Activated CD4-positive, alpha-beta T cell treated with anti-CD3 and anti-CD28 coated beads, Interleukin-2, amount 10 ng/mL, durations not matched to agents 24 days and 14 days (primary cell): ENCODE measurements at regions not wholly inside any gene's neighbourhood (a gene's known extent, or its start where the extent isn't known, plus 50 kb on each side); places are given as distances from the start of the nearest gene placed in this dataset.

Source experiments
- DNase-seq: peaks from one replicate; pipeline ENCODE4 v3.0.0; 2022
- H3K27ac Mint-ChIP-seq: one replicate; pipeline ENCODE4 v1.8.0; 2022; ENCODE audit warnings: mild to moderate bottlenecking, mixed read lengths
- H3K27me3 Mint-ChIP-seq: one replicate; pipeline ENCODE4 v1.8.0; 2022; ENCODE audit warnings: mixed read lengths
- H3K36me3 Mint-ChIP-seq: one replicate; pipeline ENCODE4 v1.8.0; 2022; ENCODE audit warnings: low read depth, mild to moderate bottlenecking, mixed read lengths
- H3K4me1 Mint-ChIP-seq: one replicate; pipeline ENCODE4 v1.8.0; 2021; ENCODE audit warnings: mixed read lengths
- H3K4me3 Mint-ChIP-seq: one replicate; pipeline ENCODE4 v1.8.0; 2022; ENCODE audit warnings: mild to moderate bottlenecking, moderate library complexity, mixed read lengths
- H3K9me3 Mint-ChIP-seq: one replicate; pipeline ENCODE4 v1.8.0; 2021; ENCODE audit warnings: mixed read lengths
- intact Hi-C: fragments of 100-400 bp; cut with micrococcal nuclease; formaldehyde crosslinking; loops from one replicate; pipeline ENCODE4 v1.15.1; 2023

GRCh38 chr3:59659755-59660154 lies 609.9 kb upstream of the CFAP20DC start:
- Mint-ChIP-seq H3K27me3 (peaks cover 2% of the 10 kb centered on the region), H3K4me3 (no peak overlapping the region), H3K4me1 (no peaks in the 10 kb centered on the region), H3K9me3 (peaks cover 20% of the 10 kb centered on the region), H3K36me3 (no peaks in the 10 kb centered on the region), H3K27ac (no peak overlapping the region)
- no peak for DNase-seq
- intact Hi-C loops, result no loop called here

DNA sequence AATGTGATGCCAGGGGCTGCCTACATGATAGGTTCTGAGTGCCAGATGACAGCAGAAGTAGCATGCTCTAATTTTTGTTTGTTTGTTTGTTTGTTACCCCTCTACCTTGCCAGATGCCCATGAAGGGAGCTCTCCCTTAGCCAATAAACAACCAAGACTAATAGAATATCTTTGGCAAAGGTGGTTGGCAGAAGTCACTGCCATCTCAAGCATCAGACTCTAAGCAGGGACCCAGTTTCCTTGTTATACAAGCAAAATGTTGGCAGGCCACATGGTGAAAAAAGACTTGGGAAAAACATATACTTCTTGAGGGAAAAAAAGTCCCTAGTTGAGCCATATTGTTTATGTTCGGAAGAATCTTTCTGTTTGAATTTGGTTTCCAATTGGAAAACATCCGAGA lies 609.0 kb upstream of the CFAP20DC start:
- no peaks in the 10 kb centered on the region for H3K4me1 Mint-ChIP-seq
- peaks cover 2% of the 10 kb centered on the region for H3K27me3 Mint-ChIP-seq
- no peak for DNase-seq
- intact Hi-C loops, result no loop called here
- H3K9me3 Mint-ChIP-seq, result peaks cover 13% of the 10 kb centered on the region
- H3K27ac Mint-ChIP-seq, result no peak overlapping the region
- no peaks in the 10 kb centered on the region for H3K36me3 Mint-ChIP-seq
- H3K4me3 Mint-ChIP-seq, result no peak overlapping the region

GRCh38 chr3:59658274-59658673 lies 608.4 kb upstream of the CFAP20DC start:
- H3K27me3 Mint-ChIP-seq, result peaks cover 2% of the 10 kb centered on the region
- no peaks in the 10 kb centered on the region for H3K4me1 Mint-ChIP-seq
- no peak overlapping the region for H3K27ac Mint-ChIP-seq
- intact Hi-C loops, result no loop called here
- H3K36me3 Mint-ChIP-seq, result no peaks in the 10 kb centered on the region
- no peak for DNase-seq
- no peak overlapping the region for H3K4me3 Mint-ChIP-seq
- peaks cover 15% of the 10 kb centered on the region for H3K9me3 Mint-ChIP-seq

DNA sequence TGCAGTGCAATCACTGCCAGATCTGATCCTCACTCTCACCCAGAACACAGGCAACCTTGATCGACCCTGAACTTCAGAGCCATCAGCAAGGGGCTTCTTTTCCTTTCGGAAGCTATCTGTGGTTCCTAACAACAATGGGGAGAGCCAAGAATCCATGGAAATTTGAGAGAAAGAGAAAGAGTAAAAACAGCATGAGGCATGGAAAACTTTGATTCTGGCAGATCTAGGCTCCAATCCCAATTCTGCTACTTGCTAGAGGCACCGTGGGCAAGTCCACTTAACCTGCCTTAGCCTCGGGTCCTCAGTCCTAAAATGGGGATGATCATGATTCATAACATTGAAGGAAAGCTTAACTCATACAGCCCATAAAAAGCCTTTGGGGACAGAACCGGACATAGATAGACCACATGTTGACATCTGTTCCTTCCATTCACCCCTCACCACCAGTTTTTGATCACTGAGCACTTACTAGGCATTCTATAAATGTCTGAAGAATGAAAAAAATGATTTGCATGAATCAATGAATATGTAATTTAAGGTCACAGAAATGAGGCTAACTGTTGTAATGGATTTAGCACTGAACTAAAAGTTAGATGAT lies 605.7 kb upstream of the CFAP20DC start:
- no peak for DNase-seq
- intact Hi-C loops, result no loop called here
- Mint-ChIP-seq H3K4me3 (no peak overlapping the region), H3K4me1 (no peaks in the 10 kb centered on the region), H3K36me3 (peaks cover 1% of the 10 kb centered on the region), H3K27me3 (peaks cover 2% of the 10 kb centered on the region), H3K27ac (no peak overlapping the region), H3K9me3 (peaks cover 20% of the 10 kb centered on the region)

DNA sequence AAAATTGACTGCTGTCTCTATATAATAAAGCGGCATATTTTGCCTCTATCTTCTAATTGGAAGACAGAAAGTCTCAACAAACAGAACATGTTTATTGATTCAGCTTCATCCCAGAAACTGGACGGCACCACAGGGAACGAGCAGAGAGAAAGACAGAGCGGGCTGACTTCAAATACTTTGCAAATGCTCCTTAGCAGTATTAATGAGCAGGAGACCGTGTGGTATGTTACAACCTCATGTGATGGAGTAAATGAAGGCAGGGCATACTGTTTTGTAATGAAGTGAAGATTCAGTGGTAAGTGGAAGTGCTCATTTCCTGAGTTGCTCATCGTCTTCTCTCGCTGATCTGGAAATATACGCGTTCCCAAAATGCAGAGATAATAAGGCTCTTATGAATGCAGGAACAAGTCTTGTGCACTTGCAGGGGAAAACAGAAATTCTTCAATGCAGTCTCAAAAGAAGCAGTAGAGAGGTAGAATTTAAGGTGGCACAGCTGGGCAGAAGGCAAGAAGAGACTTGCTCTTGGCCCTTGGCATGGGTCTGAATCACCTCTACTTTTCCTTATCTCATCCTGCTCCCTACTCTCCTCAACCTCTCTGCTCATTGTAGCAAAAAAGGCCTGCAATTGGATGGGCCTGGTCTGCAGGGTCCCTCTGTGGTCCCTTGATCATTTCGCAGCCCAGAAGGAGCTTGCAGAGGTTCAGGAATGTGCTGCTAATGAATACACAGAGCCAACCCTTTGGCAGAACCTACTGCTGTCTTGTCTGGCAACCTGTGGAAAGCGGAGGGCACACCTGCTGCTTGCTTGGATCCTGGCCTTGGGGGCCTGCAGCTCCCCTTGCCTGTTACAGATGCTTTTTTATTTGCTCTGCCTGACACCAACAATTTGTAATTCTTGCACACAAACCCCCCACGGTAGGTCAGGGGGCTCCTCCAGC lies 604.9 kb upstream of the CFAP20DC start:
- peaks cover 2% of the 10 kb centered on the region for H3K36me3 Mint-ChIP-seq
- intact Hi-C loops, result no loop called here
- DNase-seq, result no peak
- H3K9me3 Mint-ChIP-seq, result peaks cover 20% of the 10 kb centered on the region
- no peak overlapping the region for H3K4me3 Mint-ChIP-seq
- H3K27ac Mint-ChIP-seq, result no peak overlapping the region
- no peaks in the 10 kb centered on the region for H3K27me3 Mint-ChIP-seq
- no peaks in the 10 kb centered on the region for H3K4me1 Mint-ChIP-seq

DNA sequence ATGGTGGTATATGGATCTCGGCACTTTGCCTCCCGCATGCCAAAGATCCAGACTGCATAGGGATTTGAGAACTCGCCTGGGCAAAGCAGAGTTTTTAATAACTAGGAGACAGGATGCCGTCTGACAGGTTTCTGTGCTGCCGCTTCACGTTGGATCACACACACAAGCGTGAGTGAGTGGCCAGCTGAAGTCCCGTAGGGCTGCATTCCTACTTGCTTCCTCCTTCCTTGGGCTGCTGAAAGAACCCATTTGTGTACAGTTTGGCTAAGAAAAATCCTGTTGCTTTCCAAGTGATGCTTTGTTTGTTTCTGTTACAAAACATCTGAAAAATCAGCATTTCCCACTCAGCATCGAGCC lies 604.3 kb upstream of the CFAP20DC start:
- H3K4me3 Mint-ChIP-seq, result no peak overlapping the region
- H3K27me3 Mint-ChIP-seq, result no peaks in the 10 kb centered on the region
- peaks cover 24% of the 10 kb centered on the region for H3K9me3 Mint-ChIP-seq
- DNase-seq, result no peak
- H3K27ac Mint-ChIP-seq, result no peak overlapping the region
- no peaks in the 10 kb centered on the region for H3K4me1 Mint-ChIP-seq
- peaks cover 2% of the 10 kb centered on the region for H3K36me3 Mint-ChIP-seq
- intact Hi-C loops, result no loop called here

DNA sequence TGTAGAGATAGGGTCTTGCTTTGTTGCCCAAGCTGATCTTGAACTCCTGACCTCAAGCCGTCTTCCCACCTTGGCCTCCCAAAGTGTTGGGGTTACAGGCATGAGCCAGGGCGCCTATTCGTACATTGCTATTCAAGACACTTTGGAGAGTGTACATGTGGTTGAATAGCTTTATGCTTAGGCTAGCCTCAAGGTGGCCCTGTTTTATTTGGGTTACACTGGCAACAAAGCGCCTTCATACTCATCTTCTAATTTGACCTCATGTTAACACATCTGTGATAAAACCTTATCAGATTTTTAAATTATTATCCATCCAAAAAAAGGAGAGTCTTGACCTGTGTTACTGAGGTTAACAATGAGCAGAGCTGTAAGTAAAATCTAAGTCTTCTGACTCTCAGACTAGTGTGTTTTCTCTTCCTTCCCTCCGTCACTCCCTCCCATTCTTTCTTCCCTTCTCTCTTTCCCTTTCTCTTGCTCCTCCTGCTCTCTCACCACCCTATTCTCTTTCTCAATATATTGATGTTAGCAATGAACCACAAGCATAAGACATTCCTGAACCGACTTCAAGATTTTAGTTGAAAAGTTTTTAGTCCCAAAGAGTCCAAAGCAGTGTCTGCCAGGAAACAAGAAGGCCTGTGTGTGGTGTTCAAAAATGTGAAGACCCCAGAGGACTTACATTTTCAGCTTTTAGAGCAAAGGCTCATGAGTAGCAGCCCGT lies 603.7 kb upstream of the CFAP20DC start:
- no peak for DNase-seq
- Mint-ChIP-seq H3K4me1 (no peaks in the 10 kb centered on the region), H3K9me3 (peaks cover 27% of the 10 kb centered on the region), H3K4me3 (no peak overlapping the region), H3K36me3 (peaks cover 2% of the 10 kb centered on the region), H3K27ac (no peak overlapping the region), H3K27me3 (no peaks in the 10 kb centered on the region)
- intact Hi-C loops, result no loop called here

DNA sequence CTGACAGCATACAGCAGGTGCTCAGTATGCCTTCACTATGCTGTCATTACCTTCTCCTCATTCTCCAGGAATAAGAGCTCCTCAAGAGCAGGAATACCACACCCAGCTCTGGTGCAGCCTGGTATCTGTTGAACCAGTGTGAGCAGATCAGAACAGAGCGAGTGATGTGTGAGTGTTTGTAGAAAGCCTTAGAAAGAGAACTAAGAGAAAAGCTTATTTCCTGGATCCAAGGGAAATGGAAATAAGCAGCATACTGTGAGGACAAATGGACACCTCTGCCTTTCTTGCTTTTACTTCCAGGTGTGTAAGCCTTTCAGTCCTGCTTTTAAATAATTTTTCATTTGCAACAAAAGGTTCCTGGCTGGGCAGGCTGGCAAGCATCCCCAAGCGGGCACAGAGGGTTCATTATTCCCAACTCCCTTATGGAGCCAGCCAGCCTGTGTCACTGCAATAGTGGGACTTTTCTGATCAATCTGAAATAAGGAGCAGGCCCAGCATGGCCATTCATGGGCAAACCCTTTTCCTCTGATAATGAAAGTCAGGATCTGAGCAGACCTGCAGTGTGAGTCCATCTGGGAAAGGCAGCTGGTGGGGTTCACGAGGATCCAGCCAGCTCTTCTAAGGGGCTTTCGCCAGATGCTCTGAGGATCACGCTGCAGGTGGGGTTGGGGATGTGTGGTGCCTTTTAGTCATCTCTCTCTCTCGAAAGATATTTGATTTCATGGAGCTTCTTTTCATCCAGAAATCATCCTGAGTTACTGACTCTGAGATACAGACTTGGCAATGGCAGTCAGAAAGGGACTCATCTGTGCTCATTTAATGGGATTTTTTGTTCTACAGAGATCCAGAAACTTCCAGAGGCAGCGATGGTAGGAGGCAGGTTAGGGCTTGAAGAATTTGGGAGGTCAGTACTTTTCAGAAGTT lies 594.9 kb upstream of the CFAP20DC start:
- peaks cover 7% of the 10 kb centered on the region for H3K9me3 Mint-ChIP-seq
- no peak overlapping the region for H3K4me3 Mint-ChIP-seq
- H3K36me3 Mint-ChIP-seq, result no peaks in the 10 kb centered on the region
- peaks cover 17% of the 10 kb centered on the region for H3K27me3 Mint-ChIP-seq
- DNase-seq, result no peak
- intact Hi-C loops, result no loop called here
- H3K4me1 Mint-ChIP-seq, result no peaks in the 10 kb centered on the region
- H3K27ac Mint-ChIP-seq, result no peak overlapping the region

DNA sequence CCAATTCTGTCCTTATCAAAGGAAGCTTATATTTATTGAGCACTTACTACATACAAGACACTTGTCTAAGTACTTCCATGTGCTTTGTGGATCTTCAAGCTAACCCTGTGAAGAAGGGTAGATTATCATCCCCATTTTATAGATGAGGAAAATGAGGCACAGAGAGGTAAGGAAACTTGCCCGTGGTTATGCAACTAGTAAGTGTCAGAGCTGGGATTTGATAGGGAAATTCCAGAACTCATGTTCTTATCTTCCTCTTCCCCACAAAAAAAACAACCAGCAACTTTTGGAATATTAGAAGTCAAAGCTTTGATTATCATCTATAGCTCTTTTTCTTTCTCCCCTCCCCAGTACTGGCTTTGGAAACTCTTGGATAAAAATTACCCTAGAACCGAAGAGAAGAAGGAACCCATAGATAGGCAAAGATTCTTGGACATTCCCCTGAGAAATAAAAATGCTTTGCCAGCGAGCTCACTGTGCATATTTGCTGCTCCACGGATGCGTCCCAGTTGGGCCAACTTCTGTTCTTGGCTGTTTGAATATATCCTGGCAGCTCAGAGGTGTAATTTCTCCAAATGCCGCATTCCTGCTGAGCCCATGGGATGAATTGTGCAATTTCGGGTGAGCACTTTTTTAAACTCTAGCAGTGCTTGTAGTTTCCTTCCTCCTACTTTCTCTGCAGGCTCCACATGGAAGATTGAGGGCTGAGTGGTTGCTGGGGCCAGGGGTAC lies 591.5 kb upstream of the CFAP20DC start:
- H3K4me3 Mint-ChIP-seq, result no peak overlapping the region
- H3K27ac Mint-ChIP-seq, result no peak overlapping the region
- H3K4me1 Mint-ChIP-seq, result no peaks in the 10 kb centered on the region
- H3K9me3 Mint-ChIP-seq, result peaks cover 3% of the 10 kb centered on the region
- H3K27me3 Mint-ChIP-seq, result peaks cover 18% of the 10 kb centered on the region
- DNase-seq, result no peak
- intact Hi-C loops, result no loop called here
- H3K36me3 Mint-ChIP-seq, result no peaks in the 10 kb centered on the region

GRCh38 chr3:59632760-59633573 lies 583.1 kb upstream of the CFAP20DC start:
- no peak for DNase-seq
- no peaks in the 10 kb centered on the region for H3K27me3 Mint-ChIP-seq
- peaks cover 9% of the 10 kb centered on the region for H3K9me3 Mint-ChIP-seq
- H3K36me3 Mint-ChIP-seq, result no peaks in the 10 kb centered on the region
- H3K4me3 Mint-ChIP-seq, result no peak overlapping the region
- no peak overlapping the region for H3K27ac Mint-ChIP-seq
- intact Hi-C loops, result no loop called here
- H3K4me1 Mint-ChIP-seq, result peaks cover 2% of the 10 kb centered on the region

DNA sequence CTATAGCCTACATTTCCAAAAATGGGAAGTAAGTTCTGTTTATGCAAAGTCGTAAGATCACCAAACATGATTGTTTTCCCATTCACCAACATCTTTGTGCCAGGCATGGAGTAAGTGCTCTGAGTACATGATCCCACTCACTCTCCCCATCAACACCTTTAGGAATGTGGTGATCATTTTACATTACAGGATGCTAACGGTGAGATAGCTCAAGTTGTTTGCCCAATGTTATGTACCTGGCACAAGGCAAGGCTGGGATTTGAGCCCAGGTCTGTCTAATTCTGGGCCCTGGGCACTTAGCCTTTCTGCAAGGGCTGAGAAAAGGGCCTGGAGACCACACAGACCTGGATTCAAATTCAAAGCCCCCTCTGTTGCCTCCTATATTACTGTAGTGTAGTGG lies 581.7 kb upstream of the CFAP20DC start:
- H3K27ac Mint-ChIP-seq, result no peak overlapping the region
- no peaks in the 10 kb centered on the region for H3K36me3 Mint-ChIP-seq
- intact Hi-C loops, result no loop called here
- peaks cover 6% of the 10 kb centered on the region for H3K9me3 Mint-ChIP-seq
- no peak overlapping the region for H3K4me3 Mint-ChIP-seq
- no peaks in the 10 kb centered on the region for H3K27me3 Mint-ChIP-seq
- peaks cover 2% of the 10 kb centered on the region for H3K4me1 Mint-ChIP-seq
- no peak for DNase-seq

- Mint-ChIP-seq H3K9me3 (peaks cover 20% of the 10 kb centered on the region), H3K4me1 (no peaks in the 10 kb centered on the region), H3K4me3 (no peak overlapping the region), H3K36me3 (peaks cover 3% of the 10 kb centered on the region), H3K27ac (no peak overlapping the region), H3K27me3 (peaks cover 1% of the 10 kb centered on the region)
- DNase-seq, result no peak
- intact Hi-C loops, result no loop called here
Observed at GRCh38 chr3:59621037-59621436, 571.2 kb upstream of the CFAP20DC start.
